Spleen (tissue), 11 donors: ENCODE measurements at regions not wholly inside any gene's neighbourhood (a gene's known extent, or its start where the extent isn't known, plus 50 kb on each side); places are given as distances from the start of the nearest gene placed in this dataset.

Experiments used
- DNase-seq: peaks from one replicate; pipeline ENCODE4 v3.0.0-alpha.2; 2020
- H3K27ac ChIP-seq, 8 donors: fragments of 200-600 bp; sonication (generic) in 7 of 8; 1 replicate in 4 of 8; 2 replicates in 4 of 8; pipeline versions ENCODE4 v1.5.0 to v1.8.0; 2016 to 2021; ENCODE audit warnings: inconsistent platforms in 4 of 8, mild to moderate bottlenecking in 4 of 8, moderate library complexity in 1 of 8
- H3K27me3 ChIP-seq, 7 donors: fragments of 200-600 bp; sonication (generic) in 6 of 7; replicated peaks in 1 of 7; 1 replicate in 4 of 7; 2 replicates in 3 of 7; pipeline versions ENCODE4 v1.5.0 to v1.8.0; 2016 to 2021; ENCODE audit warnings: inconsistent platforms in 3 of 7, mild to moderate bottlenecking in 1 of 7
- H3K36me3 ChIP-seq, 6 donors: fragments of 200-600 bp; sonication (generic) in 5 of 6; 1 replicate in 4 of 6; 2 replicates in 2 of 6; pipeline versions ENCODE4 v1.5.0 to v1.8.0; 2016 to 2021; ENCODE audit warnings: inconsistent platforms in 2 of 6
- H3K4me1 ChIP-seq, 6 donors: fragments of 200-600 bp; sonication (generic) in 5 of 6; 1 replicate in 3 of 6; 2 replicates in 3 of 6; pipeline versions ENCODE4 v1.5.0 to v1.8.0; 2016 to 2021; ENCODE audit warnings: inconsistent platforms in 3 of 6
- H3K4me3 ChIP-seq, 8 donors: fragments of 200-600 bp; sonication (generic) in 7 of 8; 1 replicate in 4 of 8; 2 replicates in 4 of 8; pipeline versions ENCODE4 v1.5.0 to v1.8.0; 2016 to 2021; ENCODE audit warnings: inconsistent platforms in 4 of 8, mild to moderate bottlenecking in 4 of 8, moderate library complexity in 2 of 8
- H3K9me3 ChIP-seq, 8 donors: fragments of 200-600 bp; sonication (generic) in 7 of 8; 1 replicate in 4 of 8; 2 replicates in 4 of 8; pipeline versions ENCODE4 v1.5.0 to v1.8.0; 2016 to 2021; ENCODE audit warnings: inconsistent platforms in 4 of 8
- POLR2A ChIP-seq, 3 donors: fragments of 450-650 bp; IDR thresholded peaks; one replicate each; pipeline ENCODE4 v1.5.1; 2017; ENCODE audit warnings: antibody characterized with exemption in 3 of 3, mild to moderate bottlenecking in 1 of 3
- POLR2AphosphoS5 ChIP-seq, 3 donors: sonication (generic); formaldehyde crosslinking; IDR thresholded peaks; one replicate each; pipeline ENCODE4 v1.5.1; 2017; ENCODE audit warnings: antibody characterized with exemption in 3 of 3
- WGBS, 5 donors: extraction: QIAGEN DNeasy Blood & Tissue Kit in 3 of 5; methylation state at CpG; one replicate each; pipeline versions ENCODE4 v1.1.5 to v1.1.7; 2013 to 2018; 5-methylcytosine and 5-hydroxymethylcytosine counted together
- intact Hi-C: fragments of 100-400 bp; cut with DNase I; formaldehyde crosslinking; loops from one replicate; pipeline ENCODE4 v1.15.0; 2023; ENCODE audit warnings: low total_unique reads
- TF ChIP-seq, protein P1 (sequence below), 11 experiments: fragments of 200-600 bp in 7 of 11; fragments of 450-650 bp in 4 of 11; sonication (generic) in 4 of 11; IDR thresholded peaks in 8 of 11; conservative IDR thresholded peaks in 3 of 11; 1 replicate in 7 of 11; 2 replicates in 4 of 11; pipeline versions ENCODE4 v1.4.0 to v1.8.0; 2016 to 2021; ENCODE audit warnings: antibody characterized with exemption in 11 of 11, inconsistent platforms in 4 of 11, mild to moderate bottlenecking in 1 of 11
- donor health status: healthy with polysubstance abuse.
- donor health status: DM: no; HTN: no; CAD: no; lungs with moderate emphysema.
- donor health status: DM: no; HTN: no; CAD: no.
- donor health status: Bipolar disorder and iron deficiency.
- donor health status: healthy.
- donor health status: DM: no; HTN: no; CAD: no.
- donor health status: DM: yes; HTN: yes; CAD: no.

GRCh38 chr1:178033019-178033418 is 60.9 kb upstream of the RASAL2 start:
- no peak overlapping the region for H3K4me3 ChIP-seq
- H3K9me3 ChIP-seq, result no peaks in the 10 kb centered on the region
- DNase-seq, result no peak
- no peaks in the 10 kb centered on the region for H3K36me3 ChIP-seq
- 95 to 98% (median 97%) methylated on average over 2 of the region's 2 CpGs for WGBS, 5 donors
- intact Hi-C loops, result no loop called here
- no peak for TF ChIP-seq POLR2A (IDR thresholded peaks at IDR 0.05)
- TF ChIP-seq, protein P1, sequence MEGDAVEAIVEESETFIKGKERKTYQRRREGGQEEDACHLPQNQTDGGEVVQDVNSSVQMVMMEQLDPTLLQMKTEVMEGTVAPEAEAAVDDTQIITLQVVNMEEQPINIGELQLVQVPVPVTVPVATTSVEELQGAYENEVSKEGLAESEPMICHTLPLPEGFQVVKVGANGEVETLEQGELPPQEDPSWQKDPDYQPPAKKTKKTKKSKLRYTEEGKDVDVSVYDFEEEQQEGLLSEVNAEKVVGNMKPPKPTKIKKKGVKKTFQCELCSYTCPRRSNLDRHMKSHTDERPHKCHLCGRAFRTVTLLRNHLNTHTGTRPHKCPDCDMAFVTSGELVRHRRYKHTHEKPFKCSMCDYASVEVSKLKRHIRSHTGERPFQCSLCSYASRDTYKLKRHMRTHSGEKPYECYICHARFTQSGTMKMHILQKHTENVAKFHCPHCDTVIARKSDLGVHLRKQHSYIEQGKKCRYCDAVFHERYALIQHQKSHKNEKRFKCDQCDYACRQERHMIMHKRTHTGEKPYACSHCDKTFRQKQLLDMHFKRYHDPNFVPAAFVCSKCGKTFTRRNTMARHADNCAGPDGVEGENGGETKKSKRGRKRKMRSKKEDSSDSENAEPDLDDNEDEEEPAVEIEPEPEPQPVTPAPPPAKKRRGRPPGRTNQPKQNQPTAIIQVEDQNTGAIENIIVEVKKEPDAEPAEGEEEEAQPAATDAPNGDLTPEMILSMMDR (IDR thresholded peaks at IDR 0.05 in 8 of 11, conservative IDR thresholded peaks at IDR 0.05 in 3 of 11), result no peak
- no peak for TF ChIP-seq POLR2AphosphoS5 (IDR thresholded peaks at IDR 0.05)
- H3K27ac ChIP-seq, result no peak overlapping the region
- peaks cover 0 to 41% (median 13%) of the 10 kb centered on the region in 6 donors for H3K4me1 ChIP-seq
- H3K27me3 ChIP-seq, result peaks cover 0 to 10% (median 0%) of the 10 kb centered on the region in 7 donors

GRCh38 chr1:178034676-178035075 is 59.2 kb upstream of the RASAL2 start:
- H3K4me1 ChIP-seq, result peaks cover 0 to 44% (median 18%) of the 10 kb centered on the region in 6 donors
- peaks cover 0 to 18% (median 0%) of the 10 kb centered on the region in 7 donors for H3K27me3 ChIP-seq
- H3K4me3 ChIP-seq, result no peak overlapping the region
- TF ChIP-seq POLR2A (IDR thresholded peaks at IDR 0.05) (no peak), POLR2AphosphoS5 (IDR thresholded peaks at IDR 0.05) (no peak)
- TF ChIP-seq, protein P1 (IDR thresholded peaks at IDR 0.05 in 8 of 11, conservative IDR thresholded peaks at IDR 0.05 in 3 of 11), result no peak
- intact Hi-C loops, result no loop called here
- no peaks in the 10 kb centered on the region for H3K36me3 ChIP-seq
- H3K27ac ChIP-seq, result no peak overlapping the region
- 65 to 82% (median 78%) methylated on average over 2 of the region's 2 CpGs for WGBS, 5 donors
- no peaks in the 10 kb centered on the region for H3K9me3 ChIP-seq
- no peak for DNase-seq

DNA sequence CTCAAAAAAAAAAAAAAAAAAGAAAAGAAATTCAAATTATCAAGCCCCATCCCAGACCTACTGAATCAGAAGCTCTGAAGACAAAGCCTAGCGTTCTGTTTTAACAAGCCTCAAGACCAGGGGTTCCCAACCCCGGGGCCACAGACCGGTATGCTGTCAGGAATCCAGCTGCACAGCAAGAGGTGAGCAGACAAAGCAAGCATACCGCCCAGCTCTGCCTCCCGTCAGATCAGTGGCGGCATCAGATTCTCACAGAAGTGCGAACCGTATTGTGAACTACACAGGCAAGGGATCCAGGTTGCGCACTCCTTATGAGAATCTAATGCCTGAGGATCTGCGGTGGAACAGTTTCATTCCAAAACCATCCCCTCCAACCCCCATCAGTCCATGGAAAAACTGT is 57.8 kb upstream of the RASAL2 start:
- H3K36me3 ChIP-seq, result no peaks in the 10 kb centered on the region
- intact Hi-C loops, result no loop called here
- H3K4me1 ChIP-seq, result peaks cover 0 to 37% (median 18%) of the 10 kb centered on the region in 6 donors
- peak overlapping the region in 2 of 8 donors; percentile 75 for H3K4me3 ChIP-seq
- TF ChIP-seq, protein P1 (IDR thresholded peaks at IDR 0.05 in 8 of 11, conservative IDR thresholded peaks at IDR 0.05 in 3 of 11), result no peak
- TF ChIP-seq POLR2A (IDR thresholded peaks at IDR 0.05) (no peak), POLR2AphosphoS5 (IDR thresholded peaks at IDR 0.05) (no peak)
- DNase-seq, result no peak
- peaks cover 0 to 18% (median 0%) of the 10 kb centered on the region in 7 donors for H3K27me3 ChIP-seq
- H3K27ac ChIP-seq, result no peak overlapping the region
- 90 to 99% (median 96%) methylated on average over 10 of the region's 10 CpGs for WGBS, 5 donors
- H3K9me3 ChIP-seq, result no peaks in the 10 kb centered on the region

DNA sequence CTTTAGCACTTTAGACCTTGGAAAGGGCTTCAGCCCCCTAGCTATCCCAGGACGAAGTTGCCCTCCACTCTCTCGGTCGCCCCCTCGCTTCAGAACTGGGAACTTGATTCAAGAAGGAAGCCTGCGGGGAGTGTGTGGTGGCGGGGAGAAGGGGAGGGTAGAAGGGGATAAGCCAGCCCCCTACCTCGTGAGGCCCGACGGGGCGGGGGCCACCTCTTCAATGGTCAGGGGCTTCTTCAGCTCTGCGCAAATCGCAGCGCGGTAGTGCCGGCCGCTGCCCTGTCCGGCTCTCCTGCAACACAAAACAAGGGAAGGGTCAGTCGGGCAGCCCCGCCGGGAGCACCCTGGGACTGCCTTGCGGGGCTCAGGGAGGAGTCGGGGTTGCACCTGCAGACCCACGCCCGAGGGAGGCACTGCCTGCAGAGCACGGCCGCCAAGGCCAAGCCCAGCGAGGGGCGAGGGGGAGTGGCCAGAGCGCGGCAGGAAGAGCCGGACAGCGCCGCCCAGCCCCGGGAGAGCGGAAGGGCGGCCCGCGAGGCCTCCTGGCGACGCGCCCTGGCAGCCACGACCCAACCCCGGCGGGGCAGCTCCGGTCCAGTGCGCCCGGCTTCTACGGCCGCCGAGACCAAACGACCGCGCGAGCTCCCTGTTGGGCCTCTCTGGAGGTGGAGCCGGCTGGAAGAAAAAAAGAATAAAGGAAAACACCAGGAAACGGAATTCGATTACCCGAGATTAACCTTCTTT is 56.2 kb upstream of the RASAL2 start:
- intact Hi-C loops, result no loop called here
- DNase-seq, result peak; percentile 92
- TF ChIP-seq POLR2AphosphoS5 (IDR thresholded peaks at IDR 0.05), result peak; percentile 64 to 88 (median 83)
- TF ChIP-seq, protein P1 (IDR thresholded peaks at IDR 0.05 in 8 of 11, conservative IDR thresholded peaks at IDR 0.05 in 3 of 11), result peak in 9 of 11 experiments; percentile 20 to 67 (median 49)
- no peak for TF ChIP-seq POLR2A (IDR thresholded peaks at IDR 0.05)
- peak overlapping the region; percentile 40 to 75 (median 57) for H3K4me3 ChIP-seq
- 3 to 7% (median 6%) methylated on average over 32 to 58 of the region's 58 CpGs for WGBS, 5 donors
- peaks cover 0 to 18% (median 0%) of the 10 kb centered on the region in 7 donors for H3K27me3 ChIP-seq
- peaks cover 0 to 9% (median 0%) of the 10 kb centered on the region in 8 donors for H3K9me3 ChIP-seq
- H3K4me1 ChIP-seq, result peaks cover 0 to 28% (median 15%) of the 10 kb centered on the region in 6 donors
- no peaks in the 10 kb centered on the region for H3K36me3 ChIP-seq
- H3K27ac ChIP-seq, result peak overlapping the region; percentile 50 to 84 (median 71)
